Prostate gland (tissue), 2 donors: ENCODE measurements at regions not wholly inside any gene's neighbourhood (a gene's known extent, or its start where the extent isn't known, plus 50 kb on each side); places are given as distances from the start of the nearest gene placed in this dataset.

Experiments used
- DNase-seq: peaks from one replicate; pipeline ENCODE4 v3.0.0-alpha.2; 2019; ENCODE audit warnings: low spot score
- H3K27ac ChIP-seq, 2 donors: fragments of 200-600 bp; sonication (generic); 2 replicates each; pipeline ENCODE4 v1.5.1; 2017 to 2019
- H3K27me3 ChIP-seq: fragments of 200-600 bp; sonication (generic); replicated peaks from 2 replicates; pipeline ENCODE4 v1.5.1; 2019; ENCODE audit not compliant: insufficient read depth
- H3K36me3 ChIP-seq, 2 donors: fragments of 200-600 bp; sonication (generic); 1 replicate in 1 of 2; 2 replicates in 1 of 2; pipeline versions ENCODE4 v1.5.1 to v1.8.1; 2017 to 2019
- H3K4me1 ChIP-seq: fragments of 200-600 bp; sonication (generic); replicated peaks from 2 replicates; pipeline ENCODE4 v1.5.1; 2019
- H3K4me3 ChIP-seq, 2 donors: fragments of 200-600 bp; sonication (generic); 2 replicates each; pipeline ENCODE4 v1.5.1; 2017 to 2019
- H3K9me3 ChIP-seq: fragments of 200-600 bp; sonication (generic); 2 replicates; pipeline ENCODE4 v1.5.1; 2017
- CTCF ChIP-seq, 4 experiments: fragments of 200-600 bp in 2 of 4; fragments of 450-650 bp in 2 of 4; sonication (generic) in 2 of 4; IDR thresholded peaks; 1 replicate in 3 of 4; 2 replicates in 1 of 4; pipeline ENCODE4 v1.5.1; 2016 to 2019; ENCODE audit warnings: antibody characterized with exemption in 4 of 4, mild to moderate bottlenecking in 2 of 4, moderate library complexity in 2 of 4
- POLR2A ChIP-seq: fragments of 450-650 bp; IDR thresholded peaks from one replicate; pipeline ENCODE4 v1.6.1; 2016; ENCODE audit warnings: antibody characterized with exemption, mild to moderate bottlenecking
- POLR2AphosphoS5 ChIP-seq: sonication (generic); formaldehyde crosslinking; IDR thresholded peaks from one replicate; pipeline ENCODE4 v1.6.1; 2017; ENCODE audit warnings: antibody characterized with exemption
- WGBS: methylation state at CpG from one replicate; pipeline ENCODE4 v1.1.5; 2018; 5-methylcytosine and 5-hydroxymethylcytosine counted together
- intact Hi-C: fragments of 100-400 bp; cut with DNase I; formaldehyde crosslinking; loops from one replicate; pipeline ENCODE4 v1.14.2; 2022

GRCh38 chr6:121998631-121999030, 400.8 kb upstream of the HSF2 start:
- TF ChIP-seq POLR2A (no peak), POLR2AphosphoS5 (no peak), CTCF (IDR thresholded peaks at IDR 0.05) (no peak)
- no peaks in the 10 kb centered on the region for H3K4me1 ChIP-seq
- WGBS = 32% methylated on average over 2 of the region's 2 CpGs
- H3K27me3 ChIP-seq = no peaks in the 10 kb centered on the region
- intact Hi-C loops = no loop called here
- no peak overlapping the region for H3K4me3 ChIP-seq
- H3K27ac ChIP-seq = no peak overlapping the region
- H3K36me3 ChIP-seq = no peaks in the 10 kb centered on the region
- H3K9me3 ChIP-seq = no peaks in the 10 kb centered on the region
- no peak for DNase-seq

DNA sequence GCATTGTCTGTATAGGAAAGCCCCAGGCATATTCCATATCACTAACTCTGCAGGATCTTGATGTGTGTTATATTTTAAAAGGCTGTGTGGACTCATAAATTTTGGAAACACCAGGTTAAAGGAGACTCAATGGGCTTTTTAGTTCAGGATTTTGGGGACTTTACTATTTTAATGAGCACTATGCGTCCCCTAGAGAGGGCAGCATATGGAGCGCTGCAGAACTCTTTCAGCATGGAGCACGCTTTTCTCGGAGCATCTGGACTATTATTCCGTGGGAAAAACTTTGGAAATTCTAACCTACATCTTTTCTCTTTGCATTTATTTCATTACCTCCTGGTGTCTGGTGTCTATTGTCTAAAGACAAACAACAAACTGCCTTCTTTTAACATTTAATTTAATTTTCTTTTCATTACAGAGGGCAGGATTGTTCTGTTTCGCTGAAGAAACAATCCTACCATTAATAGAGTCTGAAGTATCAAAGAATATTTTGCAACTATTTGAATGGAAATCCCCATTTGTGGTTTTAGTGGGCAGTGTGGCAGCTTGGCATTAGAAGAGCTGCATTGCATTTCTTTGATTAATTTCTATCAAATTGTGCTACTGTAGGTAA, 399.9 kb upstream of the HSF2 start:
- H3K27ac ChIP-seq = no peak overlapping the region
- H3K27me3 ChIP-seq = no peaks in the 10 kb centered on the region
- no peak overlapping the region for H3K4me3 ChIP-seq
- intact Hi-C loops = no loop called here
- DNase-seq = no peak
- no peaks in the 10 kb centered on the region for H3K9me3 ChIP-seq
- 90% methylated on average over 6 of the region's 6 CpGs for WGBS
- H3K36me3 ChIP-seq = no peaks in the 10 kb centered on the region
- H3K4me1 ChIP-seq = no peaks in the 10 kb centered on the region
- TF ChIP-seq CTCF (IDR thresholded peaks at IDR 0.05) (no peak), POLR2A (no peak), POLR2AphosphoS5 (no peak)

DNA sequence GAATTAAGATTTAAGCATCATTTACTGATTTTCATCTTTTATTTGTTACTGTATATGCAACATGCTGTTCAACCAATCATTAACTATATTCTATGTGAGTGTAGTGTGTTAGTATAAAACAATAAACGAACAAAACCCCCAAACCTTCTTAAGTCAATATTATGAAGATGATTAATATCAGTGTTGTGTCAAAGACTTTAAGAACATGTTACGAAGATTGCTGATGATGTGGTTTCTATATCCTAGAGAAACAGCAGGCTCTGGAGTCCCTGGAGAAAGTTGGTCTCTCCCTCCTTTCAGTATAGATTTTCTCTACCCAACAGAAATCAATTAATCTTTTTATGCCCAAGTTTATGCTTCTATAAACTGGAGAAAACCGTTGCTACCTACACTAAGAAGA, 393.8 kb upstream of the HSF2 start:
- H3K36me3 ChIP-seq = no peaks in the 10 kb centered on the region
- no peaks in the 10 kb centered on the region for H3K9me3 ChIP-seq
- no peak overlapping the region for H3K27ac ChIP-seq
- no peak overlapping the region for H3K4me3 ChIP-seq
- H3K4me1 ChIP-seq = no peaks in the 10 kb centered on the region
- 74% methylated on average over 3 of the region's 3 CpGs for WGBS
- no peak for DNase-seq
- TF ChIP-seq CTCF (IDR thresholded peaks at IDR 0.05) = no peak
- TF ChIP-seq POLR2A = no peak
- no peak for TF ChIP-seq POLR2AphosphoS5
- H3K27me3 ChIP-seq = no peaks in the 10 kb centered on the region
- intact Hi-C loops = no loop called here

- no peaks in the 10 kb centered on the region for H3K9me3 ChIP-seq
- DNase-seq = no peak
- no peak overlapping the region for H3K4me3 ChIP-seq
- H3K27me3 ChIP-seq = no peaks in the 10 kb centered on the region
- 65% methylated on average over 1 of the region's 1 CpG for WGBS
- intact Hi-C loops = no loop called here
- no peaks in the 10 kb centered on the region for H3K36me3 ChIP-seq
- no peak overlapping the region for H3K27ac ChIP-seq
- TF ChIP-seq CTCF (IDR thresholded peaks at IDR 0.05) (no peak), POLR2AphosphoS5 (no peak), POLR2A (no peak)
- no peaks in the 10 kb centered on the region for H3K4me1 ChIP-seq
These were observed 392.1 kb upstream of the HSF2 start for GRCh38 chr6:122007339-122007738.

GRCh38 chr6:122008101-122008999, 391.1 kb upstream of the HSF2 start:
- H3K27me3 ChIP-seq = no peaks in the 10 kb centered on the region
- no peaks in the 10 kb centered on the region for H3K4me1 ChIP-seq
- no peaks in the 10 kb centered on the region for H3K36me3 ChIP-seq
- WGBS = 81% methylated on average over 6 of the region's 6 CpGs
- no peak overlapping the region for H3K4me3 ChIP-seq
- H3K27ac ChIP-seq = no peak overlapping the region
- H3K9me3 ChIP-seq = no peaks in the 10 kb centered on the region
- TF ChIP-seq POLR2AphosphoS5 (no peak), CTCF (IDR thresholded peaks at IDR 0.05) (no peak), POLR2A (no peak)
- DNase-seq = no peak
- intact Hi-C loops = no loop called here
